Stomach (tissue), 8 donors: ENCODE measurements at regions not wholly inside any gene's neighbourhood (a gene's known extent, or its start where the extent isn't known, plus 50 kb on each side); places are given as distances from the start of the nearest gene placed in this dataset.

Experiments used
- DNase-seq, 2 donors: peaks; one replicate each; pipeline versions ENCODE4 v3.0.0 to v3.0.0-alpha.2; 2013 to 2019
- H3K27ac ChIP-seq, 5 donors: fragments of 200-600 bp in 4 of 5; sonication (generic) in 4 of 5; one replicate each; pipeline ENCODE4 v1.5.1; 2013 to 2019; ENCODE audit warnings: mild to moderate bottlenecking in 1 of 5, moderate library complexity in 1 of 5
- H3K27me3 ChIP-seq, 3 donors: fragments of 200-600 bp; sonication (generic); one replicate each; pipeline ENCODE4 v1.5.1; 2017 to 2019; ENCODE audit warnings: mixed run types in 1 of 3
- H3K36me3 ChIP-seq, 4 donors: fragments of 200-600 bp; sonication (generic); 1 replicate in 3 of 4; 2 replicates in 1 of 4; pipeline ENCODE4 v1.5.1; 2016 to 2019
- H3K4me1 ChIP-seq, 4 donors: fragments of 200-600 bp; sonication (generic); one replicate each; pipeline ENCODE4 v1.5.1; 2016 to 2019
- H3K4me3 ChIP-seq, 4 donors: fragments of 200-600 bp; sonication (generic) in 3 of 4; one replicate each; pipeline ENCODE4 v1.5.1; 2016 to 2019; ENCODE audit warnings: mild to moderate bottlenecking in 1 of 4
- H3K9me3 ChIP-seq, 4 donors: fragments of 200-600 bp; sonication (generic); one replicate each; pipeline ENCODE4 v1.5.1; 2016 to 2019
- EP300 ChIP-seq: sonication (generic); formaldehyde crosslinking; IDR thresholded peaks from one replicate; pipeline ENCODE4 v1.6.1; 2017; ENCODE audit warnings: antibody characterized with exemption
- POLR2A ChIP-seq, 4 donors: fragments of 450-650 bp; IDR thresholded peaks; one replicate each; pipeline ENCODE4 v1.6.1; 2016; ENCODE audit warnings: antibody characterized with exemption in 4 of 4, control low read depth in 2 of 4, mild to moderate bottlenecking in 1 of 4, moderate library complexity in 1 of 4
- POLR2AphosphoS5 ChIP-seq, 3 donors: sonication (generic); formaldehyde crosslinking; IDR thresholded peaks; one replicate each; pipeline ENCODE4 v1.6.1; 2016; ENCODE audit warnings: antibody characterized with exemption in 3 of 3
- WGBS, 5 donors: extraction: QIAGEN DNeasy Blood & Tissue Kit in 3 of 5; methylation state at CpG; one replicate each; pipeline versions ENCODE4 v1.1.5 to v1.1.7; 2013 to 2018; 5-methylcytosine and 5-hydroxymethylcytosine counted together
- intact Hi-C: fragments of 100-400 bp; cut with DNase I; formaldehyde crosslinking; loops from one replicate; pipeline ENCODE4 v1.15.1; 2023; ENCODE audit warnings: low total_unique reads
- TF ChIP-seq, protein P1 (sequence below), 7 experiments: fragments of 450-650 bp in 4 of 7; fragments of 200-600 bp in 3 of 7; sonication (generic) in 3 of 7; IDR thresholded peaks; one replicate each; pipeline ENCODE4 v1.5.1; 2016 to 2019; ENCODE audit warnings: antibody characterized with exemption in 7 of 7, control low read depth in 2 of 7, mild to moderate bottlenecking in 1 of 7
- donor health status: healthy with polysubstance abuse.
- donor health status: Bipolar disorder and iron deficiency.
- donor health status: healthy.

DNA sequence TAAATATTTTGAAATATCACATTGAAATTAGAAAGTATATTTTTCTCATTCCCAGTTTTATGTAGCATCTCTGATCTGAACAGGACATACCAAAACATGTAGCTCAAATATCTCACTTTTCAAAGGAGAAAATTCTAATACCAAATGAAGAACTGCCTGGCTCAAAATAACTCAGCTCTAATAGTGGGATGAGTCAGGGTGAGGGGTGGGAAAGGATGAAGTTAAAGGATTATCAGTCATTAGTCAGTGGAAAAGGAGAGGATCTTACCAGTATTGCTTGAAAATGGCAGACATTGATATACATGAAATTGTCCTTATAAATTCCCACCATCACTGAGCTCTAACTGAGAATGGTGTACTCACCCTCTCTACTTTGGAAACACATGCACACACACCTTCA lies 803.2 kb downstream of the RAPGEF2 start:
- intact Hi-C loops: no loop called here
- no peak overlapping the region for H3K27ac ChIP-seq
- DNase-seq: no peak

DNA sequence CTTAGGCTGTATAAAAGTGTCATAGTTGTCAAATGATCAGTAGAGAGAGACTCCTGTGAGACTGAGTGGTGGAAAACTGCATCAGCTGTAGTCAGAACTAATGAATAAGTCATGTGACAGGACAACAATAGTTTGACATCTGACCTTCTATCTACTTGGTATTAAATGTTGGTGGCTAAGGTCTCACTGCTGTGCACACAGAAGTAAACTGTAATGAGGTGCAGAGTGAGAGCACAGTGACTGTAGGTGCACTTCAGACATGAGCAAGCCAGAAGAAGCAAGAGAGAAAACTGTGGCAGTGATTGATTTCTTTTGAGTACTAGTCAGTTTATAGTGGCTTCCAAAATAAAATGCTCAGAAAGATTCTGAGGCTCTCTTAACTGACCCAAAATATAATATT lies 803.6 kb downstream of the RAPGEF2 start:
- intact Hi-C loops: no loop called here
- TF ChIP-seq, protein P1, sequence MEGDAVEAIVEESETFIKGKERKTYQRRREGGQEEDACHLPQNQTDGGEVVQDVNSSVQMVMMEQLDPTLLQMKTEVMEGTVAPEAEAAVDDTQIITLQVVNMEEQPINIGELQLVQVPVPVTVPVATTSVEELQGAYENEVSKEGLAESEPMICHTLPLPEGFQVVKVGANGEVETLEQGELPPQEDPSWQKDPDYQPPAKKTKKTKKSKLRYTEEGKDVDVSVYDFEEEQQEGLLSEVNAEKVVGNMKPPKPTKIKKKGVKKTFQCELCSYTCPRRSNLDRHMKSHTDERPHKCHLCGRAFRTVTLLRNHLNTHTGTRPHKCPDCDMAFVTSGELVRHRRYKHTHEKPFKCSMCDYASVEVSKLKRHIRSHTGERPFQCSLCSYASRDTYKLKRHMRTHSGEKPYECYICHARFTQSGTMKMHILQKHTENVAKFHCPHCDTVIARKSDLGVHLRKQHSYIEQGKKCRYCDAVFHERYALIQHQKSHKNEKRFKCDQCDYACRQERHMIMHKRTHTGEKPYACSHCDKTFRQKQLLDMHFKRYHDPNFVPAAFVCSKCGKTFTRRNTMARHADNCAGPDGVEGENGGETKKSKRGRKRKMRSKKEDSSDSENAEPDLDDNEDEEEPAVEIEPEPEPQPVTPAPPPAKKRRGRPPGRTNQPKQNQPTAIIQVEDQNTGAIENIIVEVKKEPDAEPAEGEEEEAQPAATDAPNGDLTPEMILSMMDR (IDR thresholded peaks at IDR 0.05): no peak
- TF ChIP-seq POLR2A (IDR thresholded peaks at IDR 0.05) (no peak), POLR2AphosphoS5 (IDR thresholded peaks at IDR 0.05) (no peak), EP300 (no peak)

More for the DNA sequence above, 803.2 kb downstream of the RAPGEF2 start:
- no peak overlapping the region for H3K4me3 ChIP-seq
- no peak for TF ChIP-seq EP300
- no peak for TF ChIP-seq POLR2AphosphoS5 (IDR thresholded peaks at IDR 0.05)
- TF ChIP-seq, protein P1 (IDR thresholded peaks at IDR 0.05): no peak
- TF ChIP-seq POLR2A (IDR thresholded peaks at IDR 0.05): no peak
- no peaks in the 10 kb centered on the region for H3K36me3 ChIP-seq
- peaks cover 0 to 8% (median 0%) of the 10 kb centered on the region in 4 donors for H3K9me3 ChIP-seq
- H3K4me1 ChIP-seq: no peaks in the 10 kb centered on the region
- no peaks in the 10 kb centered on the region for H3K27me3 ChIP-seq

DNA sequence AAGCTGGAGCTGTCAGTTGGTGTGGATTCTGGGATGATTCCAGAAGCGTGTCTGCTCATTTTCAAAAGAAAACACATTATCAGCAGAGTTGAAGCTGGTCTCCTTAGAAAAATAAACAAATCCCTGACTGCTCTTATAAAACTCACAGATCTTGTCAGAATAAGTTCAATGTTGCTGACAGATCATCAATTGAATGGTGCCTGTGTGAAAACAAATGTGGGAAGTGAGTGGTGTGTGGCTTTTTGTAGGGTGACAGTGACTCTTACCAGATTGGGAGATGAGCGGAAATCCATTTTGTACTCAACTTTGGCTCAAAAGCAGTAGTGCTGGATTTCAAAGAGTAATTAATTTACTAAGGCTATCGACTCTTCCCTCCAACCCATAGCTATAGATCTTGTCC lies 807.8 kb downstream of the RAPGEF2 start:
- 57 to 76% (median 67%) methylated on average over 3 of the region's 3 CpGs for WGBS, 5 donors
- TF ChIP-seq EP300: no peak
- TF ChIP-seq POLR2A (IDR thresholded peaks at IDR 0.05): no peak
- TF ChIP-seq POLR2AphosphoS5 (IDR thresholded peaks at IDR 0.05): no peak
- Histone ChIP-seq H3K9me3 (peaks cover 0 to 8% (median 0%) of the 10 kb centered on the region in 4 donors), H3K36me3 (no peaks in the 10 kb centered on the region), H3K4me1 (no peaks in the 10 kb centered on the region), H3K27me3 (no peaks in the 10 kb centered on the region), H3K27ac (no peak overlapping the region), H3K4me3 (no peak overlapping the region)
- intact Hi-C loops: no loop called here
- DNase-seq: no peak

More for the DNA sequence above, 803.6 kb downstream of the RAPGEF2 start:
- H3K27ac ChIP-seq: no peak overlapping the region
- H3K4me1 ChIP-seq: no peaks in the 10 kb centered on the region
- DNase-seq: no peak
- H3K9me3 ChIP-seq: peaks cover 0 to 8% (median 0%) of the 10 kb centered on the region in 4 donors
- H3K36me3 ChIP-seq: no peaks in the 10 kb centered on the region
- H3K27me3 ChIP-seq: no peaks in the 10 kb centered on the region
- H3K4me3 ChIP-seq: no peak overlapping the region

DNA sequence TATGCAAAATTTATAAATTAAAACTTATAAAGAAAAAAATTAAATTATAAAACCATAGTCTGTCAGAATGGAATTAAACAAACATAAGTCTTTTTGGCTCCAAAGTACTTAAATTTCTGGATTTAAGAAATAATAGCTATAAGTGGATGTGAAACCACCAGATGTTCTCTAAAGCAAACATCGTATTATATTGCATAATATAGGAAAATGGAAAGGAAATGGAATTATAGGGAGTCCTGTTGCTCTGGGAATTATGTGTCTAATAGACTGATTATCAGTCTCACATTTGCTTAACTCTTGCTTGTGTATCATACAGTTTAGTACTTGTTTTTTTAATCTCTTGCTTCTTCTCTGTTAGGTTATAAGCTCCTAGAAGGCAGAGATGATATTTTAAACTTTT lies 819.2 kb downstream of the RAPGEF2 start:
- no peak for TF ChIP-seq POLR2A (IDR thresholded peaks at IDR 0.05)
- intact Hi-C loops: no loop called here
- 64 to 79% (median 70%) methylated on average over 1 of the region's 1 CpG for WGBS, 5 donors

DNA sequence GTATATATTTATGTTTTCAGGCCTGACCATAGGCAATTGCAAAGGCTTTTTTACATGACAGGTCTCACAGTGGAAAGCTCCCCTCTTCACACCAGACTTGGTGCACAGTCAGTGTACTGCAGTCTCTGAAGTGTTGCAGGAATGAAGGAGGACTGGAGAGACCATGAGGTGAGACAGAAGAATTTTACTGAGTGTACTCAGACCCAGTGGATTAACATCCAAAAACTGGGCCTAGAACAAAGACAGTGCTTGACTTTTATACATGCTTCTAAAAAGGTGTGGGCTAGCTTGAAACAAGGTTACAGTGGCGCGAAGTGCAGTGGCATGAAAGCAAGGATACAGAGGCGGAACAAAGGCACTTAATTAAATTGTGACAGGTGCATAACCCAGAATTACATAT lies 822.9 kb downstream of the RAPGEF2 start:
- intact Hi-C loops: no loop called here
- 81 to 98% (median 89%) methylated on average over 3 of the region's 3 CpGs for WGBS, 5 donors
- H3K4me1 ChIP-seq: no peaks in the 10 kb centered on the region
- H3K36me3 ChIP-seq: no peaks in the 10 kb centered on the region
- H3K9me3 ChIP-seq: peaks cover 0 to 43% (median 28%) of the 10 kb centered on the region in 4 donors
- no peak overlapping the region for H3K4me3 ChIP-seq
- no peak overlapping the region for H3K27ac ChIP-seq
- no peaks in the 10 kb centered on the region for H3K27me3 ChIP-seq
- DNase-seq: no peak
- TF ChIP-seq POLR2AphosphoS5 (IDR thresholded peaks at IDR 0.05): no peak

More for the DNA sequence above, 819.2 kb downstream of the RAPGEF2 start:
- Histone ChIP-seq H3K4me1 (no peaks in the 10 kb centered on the region), H3K36me3 (no peaks in the 10 kb centered on the region), H3K27me3 (no peaks in the 10 kb centered on the region), H3K27ac (no peak overlapping the region), H3K9me3 (peaks cover 0 to 30% (median 24%) of the 10 kb centered on the region in 4 donors), H3K4me3 (no peak overlapping the region)
- DNase-seq: no peak

DNA sequence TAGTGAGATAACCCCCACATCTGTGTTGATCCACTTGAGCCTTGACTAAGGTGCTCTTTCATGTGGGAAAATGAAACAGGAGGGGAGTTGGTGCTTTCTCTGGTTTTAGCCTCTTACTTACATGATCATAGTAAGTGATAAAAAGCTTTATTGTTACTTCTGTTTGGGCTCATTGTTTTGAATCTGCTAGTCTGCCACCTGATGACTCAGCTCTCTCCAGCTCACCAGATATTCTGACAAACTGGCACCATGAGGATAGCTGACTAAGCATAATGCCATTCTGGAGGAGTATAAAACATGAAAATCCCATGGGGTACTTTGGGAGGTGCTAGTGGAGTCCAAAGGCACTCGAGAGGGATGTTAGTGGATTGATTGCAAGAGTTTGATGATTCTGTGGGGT lies 824.0 kb downstream of the RAPGEF2 start:
- H3K27ac ChIP-seq: no peak overlapping the region
- peaks cover 0 to 43% (median 28%) of the 10 kb centered on the region in 4 donors for H3K9me3 ChIP-seq
- intact Hi-C loops: no loop called here
- H3K4me3 ChIP-seq: no peak overlapping the region
- no peaks in the 10 kb centered on the region for H3K4me1 ChIP-seq
- DNase-seq: no peak
- 69 to 78% (median 75%) methylated on average over 1 of the region's 1 CpG for WGBS, 5 donors
- H3K36me3 ChIP-seq: no peaks in the 10 kb centered on the region
- no peaks in the 10 kb centered on the region for H3K27me3 ChIP-seq
- no peak for TF ChIP-seq EP300
- no peak for TF ChIP-seq POLR2AphosphoS5 (IDR thresholded peaks at IDR 0.05)
- TF ChIP-seq, protein P1 (IDR thresholded peaks at IDR 0.05): no peak
- no peak for TF ChIP-seq POLR2A (IDR thresholded peaks at IDR 0.05)
